ENCODE measurements at regions not wholly inside any gene's neighbourhood (a gene's known extent, or its start where the extent isn't known, plus 50 kb on each side); places are given as distances from the start of the nearest gene placed in this dataset.

GRCh38 chr13:110089815-110090214 lies 217.1 kb downstream of the COL4A1 start:
- H3K4me1 ChIP-seq (ENCODE audit: control insufficient read depth, insufficient read depth, low read length) = no peaks in the 10 kb centered on the region; the same call in 1 of the 2 replicates
- H3K36me3 ChIP-seq (ENCODE audit: control insufficient read depth, insufficient read depth, low read length) = no peaks in the 10 kb centered on the region
- no TSS peak for BruUV-seq (replicated peaks)
- CTCF ChIA-PET = no interaction called here
- TF ChIP-seq SIN3A (IDR thresholded peaks at IDR 0.05; ENCODE audit: borderline replicate concordance, insufficient read depth, low read depth, low read length) (no peak), CTCF (IDR thresholded peaks at IDR 0.05) (peak; percentile 12; the same call in 1 of the 2 replicates), REST (IDR thresholded peaks at IDR 0.05; ENCODE audit: insufficient read depth in 1 of 2, low read depth in 2 of 2, low read length in 1 of 2) (no peak), POLR2AphosphoS5 (IDR thresholded peaks at IDR 0.05; ENCODE audit: low read depth, low read length) (no peak)
- H3K27ac ChIP-seq (ENCODE audit: low read length) = no peak overlapping the region
- no peak for DNase-seq (ENCODE audit: low read depth, low spot score)
- ATAC-seq = no peak
- POLR2A ChIA-PET = no interaction called here
- no peaks in the 10 kb centered on the region for H3K27me3 ChIP-seq (ENCODE audit: control insufficient read depth, insufficient read depth, low read length)
- H3K9me3 ChIP-seq (ENCODE audit: control insufficient read depth, insufficient read depth, low read depth, low read length) = no peaks in the 10 kb centered on the region
- H3K4me3 ChIP-seq (ENCODE audit: low read depth in 2 of 2, low read length in 2 of 2) = no peak overlapping the region
- intact Hi-C loops (cut with micrococcal nuclease; ENCODE audit: unreplicated experiment) = no loop called here
- in situ Hi-C loops (cut with HindIII; ENCODE audit: low pct_unique_long_range_greater_than_20kb, low sequenced_read_pairs) = no loop called here

GRCh38 chr13:110089100-110089499 lies 217.9 kb downstream of the COL4A1 start:
- no peak for DNase-seq (ENCODE audit: low read depth, low spot score)
- no peak for ATAC-seq
- no peaks in the 10 kb centered on the region for H3K27me3 ChIP-seq (ENCODE audit: control insufficient read depth, insufficient read depth, low read length)
- intact Hi-C loops (cut with micrococcal nuclease; ENCODE audit: unreplicated experiment) = no loop called here
- in situ Hi-C loops (cut with HindIII; ENCODE audit: low pct_unique_long_range_greater_than_20kb, low sequenced_read_pairs) = no loop called here
- CTCF ChIA-PET = no interaction called here
- no peaks in the 10 kb centered on the region for H3K9me3 ChIP-seq (ENCODE audit: control insufficient read depth, insufficient read depth, low read depth, low read length)
- POLR2A ChIA-PET = no interaction called here
- H3K27ac ChIP-seq (ENCODE audit: low read length) = no peak overlapping the region
- H3K36me3 ChIP-seq (ENCODE audit: control insufficient read depth, insufficient read depth, low read length) = no peaks in the 10 kb centered on the region
- no peak for TF ChIP-seq SIN3A (IDR thresholded peaks at IDR 0.05; ENCODE audit: borderline replicate concordance, insufficient read depth, low read depth, low read length)
- no peak for TF ChIP-seq POLR2AphosphoS5 (IDR thresholded peaks at IDR 0.05; ENCODE audit: low read depth, low read length)
- TF ChIP-seq CTCF (IDR thresholded peaks at IDR 0.05) = no peak
- TF ChIP-seq REST (IDR thresholded peaks at IDR 0.05; ENCODE audit: insufficient read depth in 1 of 2, low read depth in 2 of 2, low read length in 1 of 2) = no peak
- TF ChIP-seq TCF7L2 (IDR thresholded peaks at IDR 0.05; ENCODE audit: low read depth, low read length) = no peak
- H3K4me3 ChIP-seq (ENCODE audit: low read depth in 2 of 2, low read length in 2 of 2) = no peak overlapping the region
- no TSS peak for BruUV-seq (replicated peaks)
- H3K4me1 ChIP-seq (ENCODE audit: control insufficient read depth, insufficient read depth, low read length) = no peaks in the 10 kb centered on the region
